GM21619 (cell line): ENCODE measurements at regions not wholly inside any gene's neighbourhood (a gene's known extent, or its start where the extent isn't known, plus 50 kb on each side); places are given as distances from the start of the nearest gene placed in this dataset.

Source experiments
- ATAC-seq: cut with Tn5 transposase; IDR thresholded peaks from one replicate; pipeline ENCODE4 v1.9.1; 2021; ENCODE audit not compliant: unreplicated experiment

DNA sequence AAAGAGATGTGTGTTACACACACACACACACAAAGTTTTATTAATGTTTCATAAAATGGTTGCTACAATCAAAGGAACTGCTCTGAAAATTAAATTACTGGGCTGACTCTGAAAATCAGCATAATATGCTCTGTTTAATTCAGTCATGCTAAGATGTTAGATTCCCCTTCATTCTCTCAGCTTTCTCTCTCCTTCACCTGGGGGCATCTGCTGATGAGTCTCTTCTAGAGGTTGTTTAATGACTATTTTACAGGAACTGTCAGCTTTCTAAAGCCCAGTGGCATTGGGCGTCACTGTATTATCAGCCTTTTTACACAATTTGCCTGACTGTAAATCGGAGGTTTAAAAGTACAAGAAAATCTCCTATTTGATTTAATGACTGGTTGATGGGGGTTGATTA lies 559.7 kb upstream of the POU3F2 start:
- no peak for ATAC-seq

DNA sequence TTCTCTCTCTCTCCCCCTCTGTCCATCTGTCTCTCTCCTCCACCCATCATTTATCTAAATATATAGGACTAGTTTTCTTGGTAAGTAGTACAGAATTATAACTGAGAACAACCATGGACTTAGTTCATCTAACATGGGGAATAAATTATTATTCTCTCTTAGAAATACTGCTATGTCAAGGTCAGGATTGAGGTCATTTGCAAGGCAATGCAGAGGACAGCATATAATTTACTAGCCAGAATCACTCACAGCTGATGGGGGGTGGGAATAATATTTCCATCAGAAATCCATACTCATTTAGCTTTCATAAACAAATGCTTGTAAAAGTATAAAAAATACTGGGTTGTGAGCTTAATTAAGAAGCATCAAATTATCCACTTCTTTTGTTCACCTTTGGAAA lies 553.9 kb upstream of the POU3F2 start:
- no peak for ATAC-seq

DNA sequence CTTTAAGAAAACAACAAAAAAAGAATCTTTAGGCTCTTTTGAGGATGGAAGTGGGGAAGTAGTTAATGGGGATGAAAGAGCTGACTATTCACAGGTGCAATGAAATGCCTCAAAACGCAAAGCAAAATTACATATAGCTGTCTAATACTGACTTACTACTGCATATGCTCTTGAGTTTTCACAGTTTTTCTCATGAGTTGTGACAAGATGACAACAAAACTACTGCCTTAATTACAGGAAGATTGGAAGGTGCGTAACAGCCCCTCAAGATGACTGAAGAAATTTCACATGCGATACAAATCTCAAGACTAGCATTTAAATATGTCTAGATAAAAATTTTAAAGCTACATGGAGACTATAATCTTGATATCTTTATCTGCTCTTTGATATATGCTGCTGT lies 547.8 kb upstream of the POU3F2 start:
- ATAC-seq, result no peak

DNA sequence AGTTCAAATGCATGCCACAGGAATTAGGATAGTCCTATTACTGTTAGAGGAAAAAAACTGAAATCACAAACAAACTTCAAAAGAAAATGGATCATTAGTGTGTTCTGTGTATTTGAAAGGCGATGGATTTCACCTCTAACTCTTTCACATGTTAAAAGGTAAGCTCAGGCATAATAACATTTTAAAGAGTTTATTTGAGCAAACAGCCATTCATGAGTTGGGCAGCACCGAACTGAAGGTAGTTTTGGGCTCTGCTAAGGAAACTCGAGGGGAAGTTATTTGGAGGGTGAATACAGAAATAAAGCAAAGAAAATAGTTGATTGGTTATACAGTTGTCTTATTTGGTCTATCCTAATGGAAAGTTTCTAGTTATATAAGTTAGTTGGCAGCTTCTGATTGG lies 546.5 kb upstream of the POU3F2 start:
- no peak for ATAC-seq

DNA sequence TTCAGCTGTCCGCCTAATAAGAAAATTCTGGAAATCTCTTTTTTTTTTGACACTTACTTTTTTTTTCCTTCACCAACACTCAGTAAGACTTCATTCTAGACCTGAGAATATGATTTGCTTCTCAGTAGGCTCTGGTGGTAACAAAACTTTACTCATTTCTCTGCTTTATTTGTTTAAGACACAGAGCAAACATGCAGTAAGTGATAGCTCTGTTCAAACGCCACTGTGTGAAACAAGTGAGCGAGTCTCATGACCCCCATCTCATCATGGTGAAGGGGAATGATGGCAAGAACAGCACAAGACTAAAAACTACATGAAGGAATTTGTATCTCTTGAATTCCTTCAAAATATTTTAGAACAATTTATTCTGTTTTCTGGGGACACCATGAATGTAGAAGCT lies 541.6 kb upstream of the POU3F2 start:
- ATAC-seq, result no peak

DNA sequence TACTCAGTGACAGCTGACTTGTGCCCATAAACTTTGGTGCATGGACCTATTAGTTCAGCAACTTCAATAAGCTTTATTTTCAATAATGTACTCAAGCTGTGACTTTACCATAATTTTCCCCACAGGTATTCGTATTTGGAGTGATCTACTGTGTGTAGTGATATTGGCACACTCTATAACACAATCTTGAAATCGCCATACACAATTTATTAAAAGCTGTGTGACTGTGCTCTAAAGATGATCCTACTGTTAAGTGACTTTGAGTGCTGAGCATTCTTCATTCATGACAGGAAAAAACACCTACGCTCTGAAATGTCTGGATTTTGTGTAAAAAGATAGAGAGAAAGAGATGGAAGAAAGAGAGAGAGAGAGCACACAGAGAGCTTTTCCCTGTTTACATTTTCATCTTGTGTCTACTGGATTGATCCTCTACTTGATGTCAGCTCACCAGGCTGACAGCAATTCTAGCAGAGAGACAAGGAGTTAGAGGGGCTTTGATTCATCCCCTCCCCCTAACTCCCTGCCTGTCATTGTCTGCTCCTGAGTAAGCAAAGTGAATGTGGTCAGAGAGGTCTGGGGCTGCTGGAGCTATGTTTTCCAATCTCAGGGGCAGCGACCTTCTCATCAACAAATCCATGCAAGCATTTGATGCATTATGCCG lies 538.7 kb upstream of the POU3F2 start:
- no peak for ATAC-seq

DNA sequence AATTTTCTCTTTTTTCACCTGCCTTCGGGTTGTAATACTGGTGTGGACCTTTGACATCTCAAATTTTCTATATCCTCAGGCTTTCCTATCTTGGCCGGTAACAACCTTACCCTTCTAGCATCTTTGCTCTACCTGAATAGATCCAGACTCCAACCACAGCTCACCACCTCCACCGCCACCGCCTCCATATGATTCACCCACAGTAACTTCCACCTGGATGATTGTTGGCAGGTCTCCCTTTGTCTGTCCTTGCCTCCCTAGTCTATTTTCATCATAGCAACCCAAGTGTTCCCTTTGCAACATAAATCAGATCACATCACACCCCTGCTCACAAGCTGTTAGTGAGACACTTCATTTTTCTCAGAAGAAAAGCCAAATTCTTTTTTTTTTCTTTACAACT lies 525.8 kb upstream of the POU3F2 start:
- ATAC-seq, result no peak

DNA sequence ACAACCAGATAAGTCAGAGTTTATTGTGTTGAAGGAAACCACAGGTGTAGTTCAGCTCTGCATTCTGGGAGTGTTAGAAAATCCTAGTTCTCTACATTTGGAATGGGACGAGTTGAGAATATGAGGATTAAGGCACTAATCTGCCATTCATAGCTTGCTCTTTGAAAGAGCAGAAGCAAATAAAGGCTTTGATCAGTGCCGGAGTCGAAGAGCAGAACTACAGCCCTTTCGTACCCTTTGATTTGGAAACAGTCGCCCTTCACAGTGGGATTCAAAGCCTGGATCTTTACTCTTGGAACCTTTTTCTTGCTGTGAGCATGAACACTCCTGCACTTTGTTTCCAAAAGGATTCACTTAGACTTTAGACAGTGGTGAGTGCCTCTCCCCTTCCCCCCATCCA lies 523.9 kb upstream of the POU3F2 start:
- ATAC-seq, result no peak

DNA sequence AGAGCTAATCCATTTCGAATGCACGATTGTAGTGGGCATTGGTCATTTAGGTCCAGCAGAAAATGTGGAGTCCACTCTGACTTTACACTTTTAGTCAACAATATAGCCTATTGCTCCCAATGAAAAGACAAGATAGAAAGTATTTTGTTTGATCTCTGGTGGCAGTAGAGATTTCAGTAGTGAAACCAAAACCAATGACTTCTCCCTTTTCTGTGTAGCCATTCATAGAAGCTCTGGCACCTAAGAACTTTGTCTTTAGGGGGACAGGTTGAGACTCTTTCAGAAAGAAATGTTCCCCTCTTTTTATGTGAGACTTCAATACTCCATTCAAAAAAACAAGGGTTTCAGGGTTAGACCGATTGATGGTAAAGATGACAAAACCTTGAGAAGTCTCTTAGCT lies 510.8 kb upstream of the POU3F2 start:
- peak; percentile 90 for ATAC-seq

DNA sequence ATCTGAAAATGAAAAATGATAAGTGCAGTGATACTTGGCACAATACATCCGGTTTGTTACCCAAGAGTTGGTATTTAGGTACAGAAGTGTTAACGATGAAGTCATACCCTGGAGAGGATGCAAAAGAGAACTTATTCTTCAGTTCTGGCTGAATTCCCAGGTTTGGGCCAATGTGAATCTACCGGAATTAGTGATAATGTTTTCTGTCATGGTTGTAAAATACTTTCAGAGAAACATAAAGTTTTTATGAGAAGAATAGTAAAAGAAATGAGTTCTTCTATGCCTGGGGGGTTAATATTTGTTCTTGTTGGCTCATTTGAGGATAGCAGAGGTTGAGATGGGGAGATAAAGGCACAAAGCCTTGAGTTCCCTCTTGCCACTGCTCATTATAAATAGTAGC lies 509.9 kb upstream of the POU3F2 start:
- ATAC-seq, result no peak

DNA sequence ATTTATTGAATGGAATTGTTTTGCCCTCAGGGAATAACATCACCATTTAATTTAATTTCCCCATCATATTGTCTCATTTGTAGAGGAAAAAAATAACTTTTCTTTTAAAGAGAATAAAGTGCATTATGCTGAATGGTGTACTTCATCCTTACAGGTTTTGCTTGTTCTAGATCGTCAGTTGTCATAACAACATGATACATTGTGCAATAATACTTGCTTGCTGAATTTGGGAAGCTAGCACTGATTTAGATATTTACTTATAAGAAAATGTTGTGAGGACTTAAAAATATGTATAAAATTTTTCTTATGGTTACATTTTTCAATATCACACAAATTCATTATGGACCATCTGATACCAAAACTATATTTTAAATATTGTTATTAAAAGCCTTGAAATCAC lies 509.0 kb upstream of the POU3F2 start:
- ATAC-seq, result no peak

DNA sequence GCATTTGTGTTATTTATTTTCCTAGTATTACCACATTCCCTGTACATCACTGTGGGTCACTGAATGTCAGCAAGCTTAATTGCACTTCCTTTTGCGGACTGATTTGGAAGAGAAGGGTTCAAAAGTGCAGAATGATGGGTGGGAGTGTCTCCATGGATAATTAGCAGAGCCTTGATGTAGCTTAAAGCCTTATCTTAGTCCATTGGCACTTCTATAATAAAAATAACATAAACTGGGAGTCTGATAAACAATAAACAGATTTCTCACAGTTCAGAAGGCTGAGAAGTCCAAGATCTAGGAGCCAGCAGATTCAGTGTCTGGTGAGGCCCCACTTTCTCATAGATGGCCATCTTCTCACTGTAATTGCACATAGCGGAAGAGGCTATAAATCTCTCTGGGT lies 501.1 kb upstream of the POU3F2 start:
- no peak for ATAC-seq

DNA sequence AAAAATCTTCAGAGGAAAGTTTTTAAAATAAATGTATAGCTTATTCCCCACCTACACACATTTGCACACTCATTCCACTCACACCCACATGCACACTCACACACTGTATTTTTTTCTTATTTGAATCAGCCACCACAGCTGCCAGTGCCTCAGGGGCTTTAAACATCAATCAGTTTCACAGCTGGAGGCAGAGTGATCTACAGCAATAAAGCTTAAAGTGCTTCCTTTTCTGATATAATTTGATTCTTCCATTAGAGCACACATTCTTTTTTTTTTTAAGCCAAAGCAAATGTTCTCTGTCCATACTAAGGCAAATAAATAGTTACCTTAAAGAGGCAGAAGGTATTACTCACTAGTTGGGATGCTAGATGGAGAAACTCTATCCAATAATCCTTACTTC lies 498.8 kb upstream of the POU3F2 start:
- ATAC-seq, result no peak

DNA sequence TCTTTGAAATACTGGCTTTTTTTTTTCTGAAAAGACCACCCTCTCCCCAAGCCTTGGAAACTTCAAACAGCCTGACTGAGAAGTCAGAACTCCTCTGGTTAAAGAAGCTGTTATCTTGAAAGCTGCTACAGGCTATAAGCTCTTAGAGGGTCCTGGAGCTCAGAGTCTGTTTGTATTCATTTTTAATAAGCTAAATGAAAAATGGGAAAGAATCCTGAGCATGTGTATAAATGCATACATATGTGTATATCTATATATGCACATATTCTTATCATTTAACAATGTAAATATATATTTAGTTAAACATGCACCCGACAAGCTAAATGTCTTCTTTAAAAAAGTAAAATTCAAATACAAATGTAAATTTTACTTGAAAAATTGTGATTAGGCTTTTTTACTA lies 494.9 kb upstream of the POU3F2 start:
- ATAC-seq, result no peak

DNA sequence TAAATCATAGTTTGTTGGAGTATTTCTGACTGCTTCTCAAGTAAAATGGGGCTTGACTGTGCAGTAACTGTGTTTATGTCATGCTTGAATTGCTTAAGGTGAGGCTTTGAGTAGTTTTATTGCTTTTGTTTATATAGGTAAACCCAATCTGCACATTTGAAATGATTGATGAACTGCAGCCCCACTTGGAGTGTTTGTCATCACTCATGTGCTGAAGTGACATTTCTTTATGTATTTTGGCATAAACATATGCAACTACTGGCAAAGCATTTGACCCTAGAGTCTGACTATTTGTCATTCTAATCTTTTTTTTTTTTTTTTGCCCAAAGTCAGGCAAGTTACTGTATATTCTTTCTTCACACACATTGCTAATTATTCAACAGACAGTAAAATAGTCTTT lies 491.4 kb upstream of the POU3F2 start:
- no peak for ATAC-seq

DNA sequence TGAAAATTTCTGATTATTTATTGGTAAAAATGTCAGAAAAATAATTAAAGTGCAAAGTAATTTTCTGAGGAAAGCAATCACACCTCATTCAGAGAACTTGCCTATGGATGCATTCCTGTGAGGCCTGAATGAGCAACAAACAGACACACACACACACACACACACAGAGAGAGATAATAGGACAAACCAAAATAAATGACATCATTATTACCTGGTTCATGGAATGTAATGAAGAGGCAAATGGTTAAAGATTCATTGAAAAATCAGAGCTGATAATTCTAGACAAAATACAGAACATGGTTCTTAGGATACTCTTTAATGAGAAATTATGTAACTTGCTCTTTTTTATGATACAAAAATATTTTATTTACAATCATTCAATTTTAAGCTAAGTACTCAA lies 490.6 kb upstream of the POU3F2 start:
- ATAC-seq, result no peak

DNA sequence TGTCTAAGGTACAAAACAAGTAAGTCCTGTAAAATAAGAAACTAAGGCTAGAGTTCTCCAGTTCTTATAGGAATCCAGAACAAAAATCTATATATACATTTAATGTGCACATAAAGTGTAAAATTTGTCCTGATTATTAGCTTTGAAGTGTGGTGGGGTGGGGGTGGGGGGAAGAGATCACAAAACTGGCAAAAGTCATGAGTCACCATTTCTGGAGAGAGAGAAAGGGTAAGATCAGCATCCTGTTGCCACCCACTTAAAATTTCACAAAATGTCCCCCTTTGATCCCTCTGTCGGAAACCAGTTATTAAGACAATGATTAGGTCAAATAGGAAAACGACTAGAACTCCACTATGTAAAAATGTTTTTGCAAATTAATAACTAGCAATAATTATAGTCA lies 482.0 kb upstream of the POU3F2 start:
- no peak for ATAC-seq

DNA sequence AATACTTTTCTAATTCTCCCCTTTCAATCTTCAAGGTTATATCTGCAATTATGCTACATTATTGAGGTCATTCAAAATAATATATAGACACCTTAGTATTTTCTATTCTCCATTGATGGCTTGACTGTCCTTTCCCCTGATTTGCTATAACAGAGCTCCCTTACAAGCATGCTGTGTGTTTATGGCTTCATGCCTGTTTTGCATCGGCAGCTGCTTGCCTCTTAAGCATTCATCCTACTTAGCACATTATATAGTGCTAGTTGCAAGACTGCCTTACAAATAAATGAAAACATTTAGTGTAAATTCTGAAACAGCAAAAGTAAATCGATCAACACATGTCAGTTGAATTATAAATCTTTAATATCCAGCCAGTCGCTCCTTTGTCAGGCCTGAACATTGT lies 476.2 kb upstream of the POU3F2 start:
- ATAC-seq, result no peak

DNA sequence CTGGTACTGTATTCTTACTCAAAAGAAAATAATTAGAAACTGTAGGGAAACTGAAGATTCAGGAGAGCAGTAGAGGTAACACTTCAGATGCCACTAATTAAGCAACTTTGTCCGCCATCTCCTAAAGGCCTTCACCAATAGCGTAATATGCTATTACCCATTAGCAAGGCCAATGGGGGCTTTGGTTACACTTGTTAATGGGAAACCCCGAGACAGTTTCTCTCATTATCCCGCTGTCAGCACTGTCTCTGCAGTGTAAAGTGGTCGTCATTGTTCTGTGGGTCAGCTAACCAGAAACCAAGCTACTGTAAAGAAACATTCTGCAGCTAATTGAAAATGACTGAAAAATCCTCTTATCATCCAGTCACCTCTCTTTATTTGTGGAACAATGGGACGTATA lies 468.0 kb upstream of the POU3F2 start:
- no peak for ATAC-seq

DNA sequence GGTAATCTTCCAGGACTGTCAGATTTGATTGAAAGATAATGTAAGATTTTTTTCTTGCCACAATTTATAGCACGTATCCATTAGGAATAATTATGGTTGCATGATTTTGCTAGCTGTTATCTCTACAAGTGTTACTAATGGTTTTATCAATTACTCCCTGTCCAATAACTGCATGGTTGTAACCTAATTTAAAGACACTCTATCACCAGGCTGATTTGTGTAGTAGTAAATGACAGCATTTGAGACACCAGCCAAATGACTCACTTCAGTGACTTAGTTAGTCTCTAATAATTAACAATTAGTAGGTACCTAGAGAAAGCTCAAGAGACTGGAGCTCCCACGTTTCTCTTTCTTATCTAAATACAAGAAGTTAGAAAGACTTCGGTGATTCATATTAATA lies 453.8 kb upstream of the POU3F2 start:
- no peak for ATAC-seq

DNA sequence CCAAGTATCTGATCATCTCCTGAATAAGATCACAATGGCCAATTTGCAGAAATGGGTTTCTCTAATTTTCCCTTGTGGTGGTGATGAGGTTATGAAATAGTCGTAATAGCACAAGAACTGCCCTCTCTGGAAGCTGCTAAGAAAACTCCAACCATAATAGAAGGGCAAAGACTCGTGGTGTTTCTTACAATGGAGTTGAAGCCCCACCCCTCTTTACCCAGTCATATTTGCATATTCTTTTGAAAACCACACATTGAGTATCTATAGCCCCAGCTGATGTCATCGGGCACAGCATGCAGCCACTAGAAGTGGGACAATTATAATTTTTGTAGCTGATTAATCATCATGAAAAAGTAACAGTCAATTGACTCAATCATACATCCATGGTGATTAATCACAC lies 452.1 kb upstream of the POU3F2 start:
- ATAC-seq, result no peak

DNA sequence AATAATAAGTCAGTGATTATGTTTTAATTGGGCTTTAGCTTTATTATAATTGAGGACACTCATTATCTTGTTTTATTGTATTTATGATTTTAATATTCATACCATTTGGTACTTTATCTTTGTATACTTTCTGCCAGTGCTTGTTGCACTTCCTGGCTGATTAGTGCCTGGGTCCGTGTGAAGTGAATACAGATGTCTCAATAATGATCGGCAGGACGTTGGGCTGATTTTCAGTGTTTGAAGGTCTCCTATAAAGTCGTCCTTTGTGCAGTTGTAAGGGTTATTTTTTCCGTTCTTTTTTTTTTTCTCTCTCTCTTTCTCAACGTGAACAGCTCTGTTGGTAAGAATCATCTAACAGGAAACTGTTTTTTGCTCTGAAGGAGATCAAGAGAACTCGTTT lies 450.0 kb upstream of the POU3F2 start:
- ATAC-seq, result no peak

DNA sequence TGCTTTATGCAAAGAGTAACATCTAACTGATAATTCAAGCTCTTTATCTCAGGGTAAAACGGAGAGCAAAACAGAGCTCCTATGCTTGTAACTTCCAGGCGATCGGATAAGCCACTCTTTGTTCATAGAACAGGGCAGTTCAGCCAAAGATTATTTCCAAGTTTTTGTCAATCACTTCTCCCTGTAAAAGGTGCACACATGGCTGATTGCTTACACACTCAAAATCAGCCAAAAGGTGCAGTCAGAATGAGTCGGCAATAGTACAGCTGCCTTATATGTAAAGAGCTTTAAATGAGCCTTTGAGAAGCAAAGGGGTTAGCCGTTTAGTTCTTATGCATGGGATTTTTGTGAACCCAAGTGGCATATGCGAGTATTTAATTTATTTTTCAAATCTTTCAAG lies 449.6 kb upstream of the POU3F2 start:
- ATAC-seq, result no peak
